Upper lobe of left lung (tissue), 4 donors: ENCODE measurements at regions not wholly inside any gene's neighbourhood (a gene's known extent, or its start where the extent isn't known, plus 50 kb on each side); places are given as distances from the start of the nearest gene placed in this dataset.

ENCODE experiments used
- EP300 ChIP-seq, 4 donors: sonication (generic); formaldehyde crosslinking; IDR thresholded peaks; one replicate each; pipeline ENCODE4 v1.5.1; 2017; ENCODE audit warnings: antibody characterized with exemption in 4 of 4, control low read depth in 2 of 4
- POLR2A ChIP-seq, 4 donors: fragments of 450-650 bp; IDR thresholded peaks; one replicate each; pipeline ENCODE4 v1.5.1; 2016 to 2017; ENCODE audit warnings: antibody characterized with exemption in 4 of 4, mild to moderate bottlenecking in 2 of 4
- POLR2AphosphoS5 ChIP-seq, 2 donors: sonication (generic); formaldehyde crosslinking; IDR thresholded peaks; one replicate each; pipeline ENCODE4 v1.5.1; 2017; ENCODE audit warnings: antibody characterized with exemption in 2 of 2
- TF ChIP-seq, protein P1 (sequence below), 6 experiments: fragments of 450-650 bp in 4 of 6; fragments of 200-600 bp in 2 of 6; sonication (generic) in 2 of 6; IDR thresholded peaks; one replicate each; pipeline ENCODE4 v1.5.1; 2016 to 2019; ENCODE audit warnings: antibody characterized with exemption in 6 of 6

DNA sequence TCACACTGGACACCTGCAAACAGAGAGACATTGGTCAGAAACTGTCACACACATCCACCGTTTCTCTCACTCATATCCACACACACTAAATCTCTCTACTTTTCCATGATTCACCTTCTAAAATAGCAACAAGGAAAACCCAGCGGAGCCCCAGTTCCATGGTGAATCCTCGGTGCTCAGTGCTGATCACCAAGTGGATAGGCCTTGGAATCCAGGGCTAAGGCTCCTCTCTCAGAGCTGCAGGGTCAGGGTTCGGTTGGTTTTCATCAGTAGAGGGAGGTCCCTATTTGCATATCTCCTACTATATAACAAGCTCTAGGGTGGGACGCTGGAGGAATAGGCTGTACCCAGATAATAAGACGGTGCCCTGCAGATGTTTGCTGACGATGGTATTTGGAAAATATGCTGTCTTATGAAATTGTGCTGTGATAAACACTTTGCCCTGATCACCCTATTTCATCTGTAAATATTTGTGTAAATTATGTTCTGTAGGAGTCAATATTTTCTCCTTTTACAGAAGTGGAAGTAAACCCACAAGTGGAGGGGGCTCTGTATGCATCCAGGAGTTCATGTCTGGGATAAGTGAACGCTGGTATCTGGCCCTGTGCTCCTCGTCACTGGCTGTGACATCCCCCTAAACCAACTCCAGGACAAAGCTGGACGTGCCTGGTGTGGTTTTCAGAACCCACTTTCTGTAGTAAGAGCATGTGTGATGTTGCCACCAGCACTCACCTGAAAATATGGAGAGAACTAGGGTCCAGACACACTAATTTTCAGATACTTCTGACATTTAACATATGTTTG, 709.2 kb downstream of the TMEM121 start:
- TF ChIP-seq, protein P1, sequence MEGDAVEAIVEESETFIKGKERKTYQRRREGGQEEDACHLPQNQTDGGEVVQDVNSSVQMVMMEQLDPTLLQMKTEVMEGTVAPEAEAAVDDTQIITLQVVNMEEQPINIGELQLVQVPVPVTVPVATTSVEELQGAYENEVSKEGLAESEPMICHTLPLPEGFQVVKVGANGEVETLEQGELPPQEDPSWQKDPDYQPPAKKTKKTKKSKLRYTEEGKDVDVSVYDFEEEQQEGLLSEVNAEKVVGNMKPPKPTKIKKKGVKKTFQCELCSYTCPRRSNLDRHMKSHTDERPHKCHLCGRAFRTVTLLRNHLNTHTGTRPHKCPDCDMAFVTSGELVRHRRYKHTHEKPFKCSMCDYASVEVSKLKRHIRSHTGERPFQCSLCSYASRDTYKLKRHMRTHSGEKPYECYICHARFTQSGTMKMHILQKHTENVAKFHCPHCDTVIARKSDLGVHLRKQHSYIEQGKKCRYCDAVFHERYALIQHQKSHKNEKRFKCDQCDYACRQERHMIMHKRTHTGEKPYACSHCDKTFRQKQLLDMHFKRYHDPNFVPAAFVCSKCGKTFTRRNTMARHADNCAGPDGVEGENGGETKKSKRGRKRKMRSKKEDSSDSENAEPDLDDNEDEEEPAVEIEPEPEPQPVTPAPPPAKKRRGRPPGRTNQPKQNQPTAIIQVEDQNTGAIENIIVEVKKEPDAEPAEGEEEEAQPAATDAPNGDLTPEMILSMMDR (IDR thresholded peaks at IDR 0.05) = no peak
- no peak for TF ChIP-seq POLR2AphosphoS5 (IDR thresholded peaks at IDR 0.05)
- TF ChIP-seq EP300 (IDR thresholded peaks at IDR 0.05) = no peak
- TF ChIP-seq POLR2A (IDR thresholded peaks at IDR 0.05) = no peak
